Neural cell (in vitro differentiated cells): ENCODE measurements at regions not wholly inside any gene's neighbourhood (a gene's known extent, or its start where the extent isn't known, plus 50 kb on each side); places are given as distances from the start of the nearest gene placed in this dataset.

ENCODE experiments used
- H2AFZ ChIP-seq: fragments of 200-600, 300-800 bp; sonication (generic), shearing (Covaris generic); 2 replicates; pipeline ENCODE4 v1.6.0; 2014; ENCODE audit warnings: low read depth, mild to moderate bottlenecking, antibody characterized with exemption, low read length, moderate library complexity
- H3F3A ChIP-seq: fragments of 200-600 bp; shearing (Covaris generic); 2 replicates; pipeline ENCODE4 v1.6.1; 2016; ENCODE audit warnings: mild to moderate bottlenecking, moderate library complexity, mixed read lengths, antibody characterized with exemption, low read length; ENCODE audit not compliant: insufficient read depth, poor library complexity, severe bottlenecking
- H3K27ac ChIP-seq: fragments of 200-600, 300-800 bp; sonication (generic), shearing (Covaris generic); 2 replicates; pipeline ENCODE4 v1.5.1; 2014; ENCODE audit warnings: mild to moderate bottlenecking, low read length, moderate library complexity
- H3K27me3 ChIP-seq: fragments of 300-800, 200-600 bp; sonication (generic), shearing (Covaris generic); 2 replicates; pipeline ENCODE4 v1.6.0; 2014; ENCODE audit warnings: mild to moderate bottlenecking, low read depth, low read length, moderate library complexity; ENCODE audit not compliant: insufficient read depth
- H3K36me3 ChIP-seq: fragments of 300-800, 200-600 bp; sonication (generic), shearing (Covaris generic); 2 replicates; pipeline ENCODE4 v1.5.1; 2014; ENCODE audit warnings: mild to moderate bottlenecking, antibody characterized with exemption, low read length, moderate library complexity; ENCODE audit not compliant: insufficient read depth
- H3K4me2 ChIP-seq: fragments of 300-800, 200-600 bp; sonication (generic), shearing (Covaris generic); 2 replicates; pipeline ENCODE4 v1.6.0; 2014; ENCODE audit warnings: mild to moderate bottlenecking, low read length
- H3K4me3 ChIP-seq: fragments of 300-800, 200-600 bp; sonication (generic), shearing (Covaris generic); 2 replicates; pipeline ENCODE4 v1.5.1; 2014; ENCODE audit warnings: mild to moderate bottlenecking, low read length, moderate library complexity
- H3K79me2 ChIP-seq: fragments of 200-600 bp; shearing (Covaris generic); replicated peaks from 2 replicates; pipeline ENCODE4 v1.6.0; 2014; ENCODE audit warnings: mild to moderate bottlenecking, low read length, moderate library complexity; ENCODE audit not compliant: insufficient read depth
- H3K9ac ChIP-seq: fragments of 300-800, 200-600 bp; sonication (generic), shearing (Covaris generic); 2 replicates; pipeline ENCODE4 v1.6.1; 2016; ENCODE audit warnings: mild to moderate bottlenecking, low read length, mixed read lengths
- H3K9me2 ChIP-seq: fragments of 200-600 bp; shearing (Covaris generic); 2 replicates; pipeline ENCODE4 v1.6.1; 2016; ENCODE audit warnings: mild to moderate bottlenecking, low read length, mixed read lengths; ENCODE audit not compliant: insufficient read depth
- H3K9me3 ChIP-seq: fragments of 200-600, 300-800 bp; sonication (generic), shearing (Covaris generic); 2 replicates; pipeline ENCODE4 v1.6.1; 2016; ENCODE audit warnings: mild to moderate bottlenecking, mixed run types, low read length, moderate library complexity, mixed read lengths
- H4K20me1 ChIP-seq: fragments of 200-600 bp; shearing (Covaris generic); 2 replicates; pipeline ENCODE4 v1.6.1; 2016; ENCODE audit warnings: mild to moderate bottlenecking, mixed run types; ENCODE audit not compliant: insufficient read depth
- EP300 ChIP-seq: fragments of 450-650 bp; conservative IDR thresholded peaks from 2 replicates; pipeline ENCODE4 v1.6.1; 2014; ENCODE audit warnings: antibody characterized with exemption, mild to moderate bottlenecking, moderate library complexity; ENCODE audit not compliant: poor library complexity, severe bottlenecking
- EZH2 ChIP-seq: fragments of 200-600, 300-800 bp; shearing (Covaris generic), sonication (generic); IDR thresholded peaks from 2 replicates; pipeline ENCODE4 v1.6.1; 2014; ENCODE audit warnings: antibody characterized with exemption, low read length, borderline replicate concordance, mild to moderate bottlenecking; ENCODE audit not compliant: insufficient read depth, poor library complexity, severe bottlenecking
- MXI1 ChIP-seq: fragments of 450-650 bp; conservative IDR thresholded peaks from 2 replicates; pipeline ENCODE4 v1.6.1; 2014; ENCODE audit warnings: antibody characterized with exemption, mild to moderate bottlenecking; ENCODE audit not compliant: poor library complexity, severe bottlenecking
- POLR2AphosphoS5 ChIP-seq: IDR thresholded peaks from 2 replicates; pipeline ENCODE4 v1.6.1; 2012
- RAD21 ChIP-seq: fragments of 450-650 bp; conservative IDR thresholded peaks from 2 replicates; pipeline ENCODE4 v1.6.1; 2014; ENCODE audit warnings: antibody characterized with exemption, mild to moderate bottlenecking, moderate library complexity
- REST ChIP-seq: IDR thresholded peaks from 2 replicates; pipeline ENCODE4 v1.6.1; 2012; ENCODE audit warnings: borderline replicate concordance
- SMC3 ChIP-seq: fragments of 450-650 bp; conservative IDR thresholded peaks from 2 replicates; pipeline ENCODE4 v1.6.1; 2014; ENCODE audit warnings: antibody characterized with exemption, mild to moderate bottlenecking, moderate library complexity; ENCODE audit not compliant: poor library complexity
- TAF1 ChIP-seq: IDR thresholded peaks from 2 replicates; pipeline ENCODE4 v1.6.1; 2012; ENCODE audit warnings: low read depth
- TF ChIP-seq, protein P1 (sequence below): fragments of 450-650 bp; IDR thresholded peaks from 2 replicates; pipeline ENCODE4 v1.5.1; 2014; ENCODE audit warnings: antibody characterized with exemption, mild to moderate bottlenecking, moderate library complexity; ENCODE audit not compliant: poor library complexity, severe bottlenecking

DNA sequence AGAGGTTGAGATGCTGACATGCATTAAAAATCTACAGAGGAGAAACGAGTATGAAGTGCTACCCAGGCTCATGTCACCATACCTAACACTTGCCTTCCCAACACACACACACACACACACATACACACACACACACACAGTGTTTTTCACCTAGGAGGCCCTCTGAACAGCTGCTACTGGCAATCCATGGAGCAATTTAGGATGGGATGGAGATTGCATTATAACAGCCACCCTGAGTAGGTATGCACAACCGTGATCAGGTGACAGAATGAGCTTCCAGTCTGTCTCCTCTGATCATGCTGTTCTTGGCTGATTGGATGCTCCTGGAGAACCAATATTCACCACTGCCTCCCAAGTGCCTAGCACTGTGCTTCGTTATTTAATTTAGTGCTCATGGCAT is 528.5 kb upstream of the CDH5 start:
- Histone ChIP-seq H4K20me1 (no peaks in the 10 kb centered on the region), H3F3A (no peaks in the 10 kb centered on the region)

GRCh38 chr16:65837464-65837863 is 529.0 kb upstream of the CDH5 start:
- H4K20me1 ChIP-seq = no peaks in the 10 kb centered on the region
- H3K79me2 ChIP-seq = no peaks in the 10 kb centered on the region
- H3K27ac ChIP-seq = no peak overlapping the region
- no peak overlapping the region for H3K4me3 ChIP-seq
- no peaks in the 10 kb centered on the region for H3K36me3 ChIP-seq
- H3K27me3 ChIP-seq = no peaks in the 10 kb centered on the region
- no peak overlapping the region for H2AFZ ChIP-seq
- H3K9ac ChIP-seq = no peak overlapping the region
- H3K9me2 ChIP-seq = no peaks in the 10 kb centered on the region
- no peaks in the 10 kb centered on the region for H3F3A ChIP-seq
- TF ChIP-seq TAF1 (no peak), MXI1 (no peak), RAD21 (no peak), EZH2 (no peak), REST (no peak), POLR2AphosphoS5 (no peak), SMC3 (no peak), EP300 (no peak)
- TF ChIP-seq, protein P1, sequence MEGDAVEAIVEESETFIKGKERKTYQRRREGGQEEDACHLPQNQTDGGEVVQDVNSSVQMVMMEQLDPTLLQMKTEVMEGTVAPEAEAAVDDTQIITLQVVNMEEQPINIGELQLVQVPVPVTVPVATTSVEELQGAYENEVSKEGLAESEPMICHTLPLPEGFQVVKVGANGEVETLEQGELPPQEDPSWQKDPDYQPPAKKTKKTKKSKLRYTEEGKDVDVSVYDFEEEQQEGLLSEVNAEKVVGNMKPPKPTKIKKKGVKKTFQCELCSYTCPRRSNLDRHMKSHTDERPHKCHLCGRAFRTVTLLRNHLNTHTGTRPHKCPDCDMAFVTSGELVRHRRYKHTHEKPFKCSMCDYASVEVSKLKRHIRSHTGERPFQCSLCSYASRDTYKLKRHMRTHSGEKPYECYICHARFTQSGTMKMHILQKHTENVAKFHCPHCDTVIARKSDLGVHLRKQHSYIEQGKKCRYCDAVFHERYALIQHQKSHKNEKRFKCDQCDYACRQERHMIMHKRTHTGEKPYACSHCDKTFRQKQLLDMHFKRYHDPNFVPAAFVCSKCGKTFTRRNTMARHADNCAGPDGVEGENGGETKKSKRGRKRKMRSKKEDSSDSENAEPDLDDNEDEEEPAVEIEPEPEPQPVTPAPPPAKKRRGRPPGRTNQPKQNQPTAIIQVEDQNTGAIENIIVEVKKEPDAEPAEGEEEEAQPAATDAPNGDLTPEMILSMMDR = no peak
- no peaks in the 10 kb centered on the region for H3K9me3 ChIP-seq
- H3K4me2 ChIP-seq = no peak overlapping the region

More for the DNA sequence above, 528.5 kb upstream of the CDH5 start:
- H3K27me3 ChIP-seq = no peaks in the 10 kb centered on the region
- H3K9ac ChIP-seq = no peak overlapping the region
- no peak for TF ChIP-seq SMC3
- no peak for TF ChIP-seq POLR2AphosphoS5
- TF ChIP-seq EP300 = no peak
- TF ChIP-seq, protein P1 = no peak
- no peak for TF ChIP-seq TAF1
- TF ChIP-seq EZH2 = no peak
- no peak for TF ChIP-seq RAD21
- TF ChIP-seq MXI1 = no peak
- TF ChIP-seq REST = no peak
- no peak overlapping the region for H2AFZ ChIP-seq
- no peaks in the 10 kb centered on the region for H3K9me2 ChIP-seq
- H3K4me3 ChIP-seq = no peak overlapping the region
- no peak overlapping the region for H3K27ac ChIP-seq
- no peaks in the 10 kb centered on the region for H3K9me3 ChIP-seq
- H3K4me2 ChIP-seq = no peak overlapping the region
- no peaks in the 10 kb centered on the region for H3K79me2 ChIP-seq
- H3K36me3 ChIP-seq = no peaks in the 10 kb centered on the region
